SK-N-DZ (cell line): ENCODE measurements at regions not wholly inside any gene's neighbourhood (a gene's known extent, or its start where the extent isn't known, plus 50 kb on each side); places are given as distances from the start of the nearest gene placed in this dataset.

ENCODE experiments used
- DNase-seq: peaks from one replicate; pipeline ENCODE4 v3.0.0-alpha.2; 2015; ENCODE audit warnings: low spot score

DNA sequence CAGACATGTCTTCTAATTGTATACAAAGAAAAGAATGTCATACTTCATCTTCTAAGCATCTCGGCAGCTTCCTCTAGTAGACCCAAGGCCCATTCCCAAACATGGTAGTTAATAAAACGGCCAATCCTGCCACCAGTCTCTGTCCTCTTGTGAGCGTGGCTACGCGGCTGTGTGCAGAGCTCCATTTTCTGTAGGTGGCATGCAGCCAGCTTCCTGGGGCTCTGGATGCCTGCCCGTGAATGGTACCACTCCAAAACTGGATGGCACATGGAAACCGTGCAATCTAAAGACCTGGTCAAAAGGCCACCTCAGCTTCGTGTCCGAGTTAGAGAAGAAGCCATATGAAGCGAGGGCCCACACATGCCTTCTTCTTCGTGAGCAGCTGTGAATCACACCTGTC lies 110.7 kb downstream of the SIPA1L2 start:
- no peak for DNase-seq

DNA sequence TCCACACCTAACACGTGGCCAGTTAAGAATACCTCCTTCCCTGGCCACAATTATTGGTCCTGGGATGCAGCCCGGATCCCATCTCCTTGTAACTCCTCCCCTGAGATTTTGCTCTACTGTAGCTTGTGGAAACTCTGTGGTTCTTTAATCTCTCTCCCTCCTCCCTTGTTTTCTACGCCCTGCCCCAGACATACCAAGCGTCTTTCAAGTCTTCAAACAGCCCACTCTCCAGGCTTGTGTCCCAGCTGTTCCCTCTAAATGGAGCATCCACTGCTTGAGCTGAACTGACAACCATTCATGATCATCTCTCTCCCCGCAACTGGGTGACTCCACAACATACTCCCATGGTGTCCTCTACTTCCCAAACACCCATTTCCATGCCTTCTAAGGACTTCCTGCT lies 111.6 kb downstream of the SIPA1L2 start:
- DNase-seq, result no peak

DNA sequence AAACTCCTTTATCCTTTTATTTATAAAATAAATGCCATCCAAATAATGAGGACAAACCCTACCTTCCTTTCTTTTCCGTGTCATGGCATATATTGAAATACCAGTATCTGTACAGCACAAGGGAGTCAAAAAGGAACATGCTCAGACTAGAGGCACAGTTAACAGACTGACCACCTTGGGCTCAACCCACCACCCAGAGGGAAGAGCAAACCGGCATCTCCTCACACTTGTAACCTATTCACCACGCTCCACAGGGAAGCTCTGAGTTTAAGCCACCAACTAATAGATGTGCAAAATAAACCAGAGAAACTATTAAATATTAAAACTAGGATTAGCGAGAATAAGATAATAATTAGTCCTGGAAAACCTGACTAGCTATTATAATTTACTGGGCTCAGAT lies 112.7 kb downstream of the SIPA1L2 start:
- no peak for DNase-seq

DNA sequence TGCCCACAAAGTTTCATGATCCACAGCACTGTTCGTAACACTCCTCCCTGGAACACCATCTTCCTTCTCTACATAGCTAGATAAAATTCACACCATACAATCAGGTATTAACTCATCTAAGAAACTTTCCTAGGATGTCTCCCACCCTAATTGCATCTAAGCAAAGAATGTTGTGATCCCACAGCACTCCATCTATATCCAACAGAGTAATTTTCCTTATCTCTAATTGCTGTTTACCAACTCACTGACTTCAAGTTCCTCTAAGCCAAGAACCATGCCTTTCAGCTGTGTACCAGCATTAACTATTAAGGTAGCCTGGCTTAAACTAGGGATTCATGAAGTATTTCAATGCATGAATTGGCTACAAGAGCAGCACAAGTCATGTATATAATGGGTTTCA lies 114.2 kb downstream of the SIPA1L2 start:
- DNase-seq, result no peak

DNA sequence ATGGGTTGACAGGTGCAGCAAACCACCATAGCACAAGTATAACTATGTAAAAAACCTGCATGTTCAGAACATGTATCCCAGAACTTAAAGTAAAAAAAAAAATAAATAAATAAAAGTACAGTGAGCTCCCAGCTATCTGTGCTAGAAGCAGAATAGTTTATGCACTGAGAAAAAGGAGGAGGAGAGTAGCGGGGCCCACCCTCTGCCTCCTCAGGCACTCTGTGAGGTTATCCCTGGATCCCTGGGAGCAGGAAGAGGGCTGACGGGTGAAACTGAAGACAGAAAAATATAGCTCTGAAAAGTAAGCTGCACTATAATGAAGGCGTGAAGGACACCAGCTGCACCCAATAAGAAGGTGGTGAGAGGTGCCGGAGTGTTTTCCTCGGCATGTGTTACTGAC lies 117.2 kb downstream of the SIPA1L2 start:
- DNase-seq, result no peak

DNA sequence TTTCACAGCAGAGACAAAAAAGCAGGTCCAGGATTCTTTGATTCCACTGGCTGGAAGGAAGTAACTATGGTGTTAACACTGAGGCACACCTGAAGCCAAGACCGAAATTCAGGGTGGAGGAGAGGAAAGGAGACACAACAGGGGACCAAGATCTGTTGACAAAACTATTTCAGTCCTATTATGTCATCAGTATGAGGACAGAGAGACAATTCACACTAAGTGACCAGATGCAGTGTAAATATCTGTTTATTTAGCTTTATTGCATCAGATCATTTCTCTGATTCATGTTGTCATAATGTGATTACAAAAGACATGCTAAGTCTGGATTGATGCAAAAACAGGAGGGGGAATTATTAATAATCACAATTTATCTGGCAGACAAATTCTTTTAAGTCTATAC lies 118.8 kb downstream of the SIPA1L2 start:
- no peak for DNase-seq

DNA sequence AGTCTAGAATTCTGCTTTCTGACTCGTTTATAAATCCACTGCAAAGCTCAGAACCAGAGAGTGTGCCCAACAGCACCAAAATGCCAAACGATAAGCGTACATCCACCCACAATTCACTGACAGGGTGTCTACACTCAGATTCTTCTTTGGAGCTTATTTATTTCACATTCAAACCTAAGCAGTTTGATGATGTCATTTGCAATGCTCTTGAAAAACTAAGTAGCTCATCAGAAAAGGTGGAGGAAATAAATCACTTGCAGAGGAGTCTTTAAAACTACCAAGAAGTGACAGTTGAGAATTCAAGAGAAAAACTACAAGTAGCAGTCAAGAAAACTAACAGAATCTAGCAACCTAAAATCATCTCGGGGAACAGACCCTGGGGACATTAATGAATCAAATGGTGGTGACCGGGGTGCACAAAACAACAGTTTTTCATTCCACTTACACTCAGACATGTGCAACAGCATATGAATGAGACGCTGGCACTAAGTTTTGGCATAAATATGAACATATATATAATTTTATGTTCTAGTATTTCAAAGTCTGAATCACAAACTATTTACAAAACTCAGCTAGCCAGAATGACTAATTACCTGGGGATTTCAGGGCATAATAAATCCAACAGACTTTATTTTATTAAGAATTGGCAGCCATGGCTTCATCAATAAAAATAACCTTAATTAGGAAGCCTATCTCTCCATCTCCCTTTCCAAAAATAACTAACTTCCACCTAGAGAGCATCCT lies 119.4 kb downstream of the SIPA1L2 start:
- no peak for DNase-seq

DNA sequence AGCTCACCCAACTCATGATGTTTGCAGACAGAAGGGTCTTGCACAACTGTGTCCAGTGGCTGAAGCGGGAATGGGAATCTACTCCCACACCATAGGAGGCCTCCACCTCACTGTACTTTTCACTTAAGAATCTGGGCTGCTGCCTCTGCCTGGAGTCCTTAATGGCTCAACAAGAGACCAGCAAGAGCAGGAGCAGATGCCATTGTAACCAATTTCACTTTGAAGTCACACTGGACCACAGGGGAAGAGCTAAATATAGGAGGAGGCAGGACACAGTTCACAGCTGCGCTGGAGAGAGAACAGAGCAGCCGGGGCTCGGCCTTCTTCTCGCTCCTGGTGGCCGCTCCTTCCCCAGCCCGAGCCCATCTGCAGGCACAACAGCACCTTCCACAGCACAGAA lies 120.4 kb downstream of the SIPA1L2 start:
- DNase-seq, result no peak

DNA sequence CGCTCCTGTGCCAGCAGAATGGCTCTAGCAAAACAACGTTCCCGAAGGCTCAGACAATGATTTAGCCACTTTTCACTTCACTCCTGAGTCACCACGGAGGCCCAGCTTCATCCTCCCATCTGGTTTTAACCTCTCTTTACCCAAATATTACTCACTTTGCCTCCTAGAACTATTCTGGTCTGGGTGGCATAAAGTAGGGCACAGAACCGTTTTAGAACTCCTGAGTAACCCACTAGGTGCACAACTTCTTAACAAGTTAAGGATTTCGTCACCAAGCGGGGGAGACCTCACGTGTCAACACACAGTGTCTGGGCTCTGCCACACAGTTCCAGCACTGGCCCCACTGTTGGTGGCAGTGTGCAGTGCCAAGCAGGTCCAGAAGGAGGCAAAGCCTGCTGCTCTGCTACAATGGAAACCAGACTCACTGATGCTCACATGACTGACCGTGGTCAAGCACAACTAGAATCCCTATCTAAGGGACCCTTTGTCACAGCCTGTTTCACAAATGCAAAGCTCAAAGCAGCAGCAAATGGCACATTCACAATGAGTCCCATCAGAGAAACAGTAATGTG lies 121.7 kb downstream of the SIPA1L2 start:
- no peak for DNase-seq

DNA sequence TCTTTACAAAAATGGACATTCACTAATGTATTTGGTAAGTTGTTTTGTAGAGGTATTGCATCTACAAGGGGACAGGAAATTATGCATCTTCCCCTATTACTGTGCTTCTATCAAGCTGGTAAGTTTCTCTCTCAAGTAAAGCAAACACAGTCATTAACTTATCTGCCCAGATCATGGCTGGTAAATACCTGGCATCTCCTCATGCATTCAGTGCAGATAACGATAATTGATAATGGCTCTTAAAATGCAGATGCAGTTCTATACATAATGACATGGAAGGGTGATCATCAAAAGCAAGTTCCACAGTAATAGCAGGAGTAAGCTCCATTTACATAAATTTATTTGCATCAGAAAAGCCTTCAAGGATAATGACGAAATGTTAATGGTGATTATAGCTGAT lies 122.4 kb downstream of the SIPA1L2 start:
- no peak for DNase-seq

DNA sequence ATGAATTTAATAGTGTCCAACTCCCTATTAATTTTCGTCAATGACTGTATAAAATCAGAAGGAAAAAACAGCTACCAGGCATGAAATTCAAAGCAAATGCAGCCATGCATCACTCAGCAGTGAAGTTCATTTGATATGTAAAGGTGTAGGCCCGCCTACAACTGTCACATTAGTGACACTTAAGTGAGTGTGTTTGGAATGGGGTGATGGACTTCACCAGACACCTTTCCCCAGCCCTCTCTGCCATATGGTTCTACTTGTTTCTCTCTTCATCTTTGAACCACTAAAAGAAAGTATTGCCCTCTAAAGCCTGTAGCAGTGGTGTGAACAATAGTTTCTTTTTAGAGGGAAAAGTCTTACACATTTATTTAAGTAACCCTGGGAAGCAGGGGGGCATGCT lies 124.0 kb downstream of the SIPA1L2 start:
- DNase-seq, result no peak

DNA sequence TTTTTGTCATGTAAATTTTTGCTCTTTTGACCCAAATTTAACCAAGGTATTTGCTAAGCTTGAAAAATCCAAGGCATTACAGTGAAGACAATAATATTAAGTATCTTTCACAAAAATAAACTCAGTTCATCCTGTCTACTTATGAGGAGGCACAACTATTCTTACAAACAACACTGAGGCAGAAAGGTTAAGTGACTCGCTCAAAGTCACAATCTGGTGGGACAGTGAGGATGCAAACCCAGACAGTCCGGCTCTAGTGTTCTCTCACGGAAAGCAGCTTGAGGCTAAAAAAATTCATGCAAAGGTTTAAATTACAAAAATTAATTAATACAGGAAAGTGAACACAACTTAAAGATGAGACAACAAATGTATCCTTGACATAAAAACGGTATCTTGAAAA lies 125.3 kb downstream of the SIPA1L2 start:
- no peak for DNase-seq

DNA sequence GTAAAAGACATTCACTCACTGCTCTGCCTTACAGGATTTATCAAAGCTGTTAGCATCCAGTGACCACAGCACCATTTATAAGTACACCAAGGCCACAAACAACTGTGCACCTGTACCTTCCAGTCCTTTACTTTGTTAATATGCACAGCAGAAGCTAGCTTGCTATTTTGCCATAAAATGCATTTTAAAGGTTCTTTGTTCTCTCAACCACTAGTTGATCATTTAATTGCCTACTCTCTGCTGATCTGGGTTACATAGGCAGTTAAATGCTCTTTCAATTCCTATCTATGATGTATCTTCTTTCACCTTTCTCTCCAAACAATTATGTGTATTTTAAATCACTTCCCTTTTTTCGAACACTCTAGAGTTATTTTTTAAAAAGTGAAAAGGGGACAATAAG lies 126.4 kb downstream of the SIPA1L2 start:
- DNase-seq, result no peak

DNA sequence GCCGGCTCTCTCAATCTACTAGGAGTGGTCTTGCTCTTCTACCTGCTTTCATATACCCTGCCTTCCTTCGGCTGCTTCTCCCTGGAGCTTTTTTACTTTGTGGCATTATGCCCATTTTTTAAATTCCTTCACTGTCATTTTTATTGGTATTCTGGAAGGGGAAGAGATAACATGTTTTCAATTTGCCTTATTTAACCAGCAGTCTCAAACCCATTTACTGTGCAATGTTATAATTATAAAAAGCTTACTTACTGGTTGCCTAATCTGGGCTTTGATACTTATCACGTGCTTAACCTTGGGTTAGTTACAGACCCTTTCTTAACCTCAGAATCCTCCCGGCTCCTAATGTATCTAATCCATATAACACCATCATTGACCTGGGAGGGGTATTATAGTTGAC lies 128.1 kb downstream of the SIPA1L2 start:
- no peak for DNase-seq

DNA sequence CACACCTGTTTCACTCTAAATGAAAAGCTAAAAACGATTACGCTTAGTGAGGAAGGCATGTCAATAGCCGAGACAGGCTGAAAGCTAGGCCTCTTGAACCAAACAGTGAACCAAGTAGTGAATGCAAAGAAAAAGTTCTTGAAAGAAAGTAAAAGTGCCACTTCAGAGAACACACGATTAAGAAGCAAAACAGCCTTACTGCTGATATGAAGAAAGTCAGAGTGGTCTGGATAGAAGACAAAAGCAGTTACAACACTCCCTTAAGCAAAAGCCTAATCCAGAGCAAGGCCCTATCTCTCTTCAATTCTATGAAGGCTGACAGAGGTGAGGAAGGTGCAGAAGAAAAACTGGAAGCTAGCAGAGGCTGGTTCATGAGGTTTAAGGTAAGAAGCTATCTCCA lies 130.7 kb downstream of the SIPA1L2 start:
- no peak for DNase-seq

DNA sequence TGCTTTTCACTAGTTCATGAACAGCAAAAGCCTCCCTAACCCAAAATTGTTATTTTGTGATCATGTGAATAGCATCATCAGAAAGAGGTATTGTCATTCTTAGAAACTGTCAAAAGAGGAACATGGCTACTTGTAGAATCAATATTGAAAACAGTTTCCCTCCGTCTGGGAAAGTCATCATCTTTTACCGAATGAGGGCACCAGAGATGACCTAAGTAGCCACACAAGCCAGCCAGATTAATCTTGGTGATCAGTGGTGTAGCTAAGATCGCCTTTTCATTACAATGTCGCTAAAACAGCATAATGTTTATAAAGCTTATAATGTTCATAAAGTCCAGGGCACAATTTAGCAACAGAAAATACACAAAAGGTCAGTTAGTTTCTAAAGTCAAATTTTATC lies 136.1 kb downstream of the SIPA1L2 start:
- no peak for DNase-seq

DNA sequence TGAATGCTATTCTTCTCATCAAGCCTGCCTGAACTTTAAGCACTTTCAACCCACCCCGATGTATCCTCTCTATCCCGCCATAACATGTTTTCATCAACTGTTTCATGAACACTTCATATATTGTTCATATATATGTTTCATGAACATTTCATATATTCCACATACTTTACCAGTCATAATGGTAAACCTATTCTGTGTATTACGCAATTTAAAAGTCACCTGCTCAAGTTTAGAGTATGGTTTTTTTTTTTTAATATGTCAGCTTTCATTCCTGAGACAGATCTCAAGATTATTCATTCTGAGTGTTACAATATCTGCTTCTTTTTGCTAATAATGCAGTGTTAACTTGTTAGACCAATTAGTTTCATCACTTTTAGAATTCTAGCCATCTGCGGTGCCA lies 140.7 kb downstream of the SIPA1L2 start:
- DNase-seq, result no peak

DNA sequence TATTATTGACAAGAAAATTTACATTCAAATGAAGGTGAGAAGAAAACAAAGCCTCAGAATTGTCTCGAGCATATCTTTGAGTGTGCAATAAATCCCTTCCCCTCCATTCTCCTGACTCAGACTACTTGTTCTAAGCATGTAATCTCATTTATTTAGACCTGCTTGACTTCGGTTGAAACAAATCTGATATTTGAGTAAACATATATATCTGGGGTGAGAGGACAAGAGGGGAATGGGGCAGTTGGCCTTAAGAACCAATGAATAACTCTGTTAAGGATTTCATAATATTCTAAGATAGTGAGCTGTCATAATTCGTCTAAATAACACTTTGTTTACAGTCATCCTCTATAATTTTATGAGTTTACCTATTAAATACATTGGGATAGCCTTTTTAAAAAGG lies 142.7 kb downstream of the SIPA1L2 start:
- no peak for DNase-seq

DNA sequence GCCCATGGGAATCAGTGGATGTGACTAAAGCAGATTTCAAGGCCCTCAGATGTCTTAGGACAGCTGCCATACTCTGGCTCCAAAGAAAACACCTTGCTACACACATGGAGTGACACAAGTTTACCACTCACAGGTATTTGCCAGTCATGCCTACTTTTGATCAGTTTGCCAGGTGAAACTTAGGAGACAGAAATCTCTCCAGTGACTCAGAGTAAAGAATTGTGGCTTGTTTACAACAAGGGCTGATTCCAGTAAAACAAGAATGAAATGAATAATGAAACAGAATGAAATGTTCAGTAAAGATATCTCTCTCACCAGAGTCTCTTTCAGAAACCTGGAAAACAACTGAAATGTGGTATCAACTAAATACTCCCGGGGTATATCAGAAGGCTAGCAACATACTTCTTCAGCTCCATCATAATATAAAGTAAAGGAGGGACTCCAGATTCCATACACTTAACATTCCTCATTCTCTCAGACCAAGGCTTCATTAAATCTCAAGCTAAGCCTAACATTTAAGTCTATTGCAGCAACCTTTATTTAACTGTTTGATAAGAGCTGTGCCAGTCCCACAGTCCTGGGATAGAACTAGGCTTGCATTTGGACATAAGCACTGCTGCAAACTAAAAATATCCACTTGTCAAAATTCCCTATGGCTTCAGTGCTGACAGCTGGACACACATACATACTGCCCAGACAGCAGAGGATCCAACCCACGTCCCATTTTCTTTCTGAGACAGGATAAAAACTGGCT lies 143.3 kb downstream of the SIPA1L2 start:
- no peak for DNase-seq

DNA sequence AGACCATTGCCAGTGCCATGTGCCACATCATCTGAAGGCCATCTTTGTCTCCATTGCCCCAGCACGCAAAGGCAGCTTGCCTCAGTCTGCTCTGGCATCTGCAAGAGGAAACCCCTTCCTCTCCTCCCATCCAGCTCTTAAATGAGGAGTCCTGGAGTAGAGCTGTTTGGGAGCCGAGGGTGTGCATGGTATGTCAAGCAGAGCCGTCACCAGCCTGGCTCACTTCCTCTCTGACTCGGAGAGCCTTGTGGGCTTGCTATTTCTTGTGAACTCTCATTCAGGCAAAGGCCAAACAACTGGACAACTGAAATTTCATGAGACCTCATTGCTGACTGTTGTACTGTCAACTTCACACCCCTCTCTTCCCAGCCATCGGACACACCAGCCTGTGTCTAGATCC lies 143.9 kb downstream of the SIPA1L2 start:
- no peak for DNase-seq

DNA sequence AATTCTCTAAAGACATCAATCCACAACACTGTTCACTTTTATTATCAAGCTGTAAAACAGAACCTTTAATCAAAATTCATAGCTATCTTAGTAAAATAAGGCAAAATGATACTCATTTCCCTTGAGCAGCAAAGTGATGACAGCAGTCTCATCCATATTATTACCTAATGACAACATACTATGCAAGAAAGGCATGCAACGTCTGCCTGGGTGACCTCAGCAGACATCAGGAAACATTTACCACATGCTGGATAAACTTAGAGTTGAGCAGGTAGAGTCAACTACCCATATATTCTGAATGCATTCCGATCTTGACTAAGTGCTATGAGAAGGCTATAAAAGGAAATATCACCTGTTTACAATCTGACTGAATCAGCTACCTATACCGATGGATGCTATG lies 145.1 kb downstream of the SIPA1L2 start:
- DNase-seq, result no peak

DNA sequence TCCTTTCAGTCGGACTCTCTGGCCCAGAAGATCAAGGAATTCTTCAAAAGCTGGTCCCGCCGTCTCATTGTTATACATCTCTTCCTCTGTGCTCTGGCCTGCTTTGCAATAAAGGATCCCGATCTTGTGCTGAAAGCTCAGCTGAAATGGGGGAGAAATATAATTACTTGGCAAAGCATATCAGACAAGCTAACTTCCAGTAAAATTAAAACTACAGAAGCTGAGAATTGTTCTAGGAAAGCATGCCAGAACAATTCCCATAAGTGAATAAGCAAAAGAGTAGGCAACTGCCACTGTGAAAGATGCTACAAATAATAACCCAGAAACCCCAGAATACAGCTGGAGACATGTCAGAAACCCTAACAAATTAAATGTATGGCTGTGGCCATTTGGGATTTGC lies 146.1 kb downstream of the SIPA1L2 start:
- no peak for DNase-seq

DNA sequence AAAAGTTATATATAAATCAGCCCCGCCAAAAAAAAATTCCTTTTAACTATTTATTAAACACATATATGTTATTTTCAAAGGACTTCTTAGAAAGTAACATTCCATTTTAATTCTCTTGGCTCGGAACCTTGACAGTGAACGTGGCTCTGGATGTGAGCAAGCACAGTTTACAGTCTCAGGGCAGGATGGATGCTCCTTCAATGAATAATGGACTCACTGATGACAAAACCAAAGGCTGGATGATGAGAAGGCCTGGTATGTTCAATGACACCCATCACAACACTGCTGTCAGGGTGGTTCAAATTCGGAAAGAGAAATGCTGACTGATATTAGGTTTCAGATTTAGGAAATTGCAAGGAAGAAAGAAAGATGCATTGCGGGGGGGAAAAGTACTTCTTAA lies 148.8 kb downstream of the SIPA1L2 start:
- no peak for DNase-seq
